Stimulated activated CD8-positive, alpha-beta memory T cell treated with anti-CD3 and anti-CD28 coated beads, Interleukin-4, amount 100 ng/mL, for 48 hours (primary cell): ENCODE measurements at regions not wholly inside any gene's neighbourhood (a gene's known extent, or its start where the extent isn't known, plus 50 kb on each side); places are given as distances from the start of the nearest gene placed in this dataset.
A peak's percentile ranks its signal among the peaks of the same experiment; 100 is the strongest.

Experiments used
- DNase-seq: peaks from one replicate; pipeline ENCODE4 v3.0.0-alpha.2; 2020

DNA sequence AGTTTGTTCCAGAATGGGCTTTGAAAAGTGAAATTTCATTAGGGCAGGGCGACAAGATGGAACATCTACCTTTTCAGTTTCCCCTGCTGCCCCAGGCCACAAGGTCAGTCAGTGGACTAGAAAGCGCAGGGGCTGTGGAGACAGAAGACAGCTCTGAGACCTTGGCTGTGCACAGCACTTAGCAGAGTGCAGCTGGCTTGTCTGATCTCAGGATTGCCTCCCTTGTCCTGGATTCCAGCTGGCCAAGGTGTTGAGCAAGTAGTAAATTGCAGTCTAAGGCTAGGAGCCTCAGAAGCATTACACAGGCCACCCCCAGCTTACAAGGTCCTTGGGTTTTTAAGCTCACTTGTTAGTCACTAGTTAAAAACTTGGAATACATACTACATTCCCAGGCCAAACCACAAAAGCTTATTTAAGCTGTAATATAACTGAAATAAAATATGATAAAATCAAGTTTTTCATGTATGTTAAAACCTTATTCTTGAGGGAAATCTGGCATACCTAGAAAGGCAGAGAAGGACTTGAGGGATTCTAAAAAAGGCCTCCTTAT is 67.3 kb upstream of the NPY start:
- no peak for DNase-seq

GRCh38 chr7:24221500-24221899 is 62.5 kb upstream of the NPY start:
- DNase-seq, result no peak

DNA sequence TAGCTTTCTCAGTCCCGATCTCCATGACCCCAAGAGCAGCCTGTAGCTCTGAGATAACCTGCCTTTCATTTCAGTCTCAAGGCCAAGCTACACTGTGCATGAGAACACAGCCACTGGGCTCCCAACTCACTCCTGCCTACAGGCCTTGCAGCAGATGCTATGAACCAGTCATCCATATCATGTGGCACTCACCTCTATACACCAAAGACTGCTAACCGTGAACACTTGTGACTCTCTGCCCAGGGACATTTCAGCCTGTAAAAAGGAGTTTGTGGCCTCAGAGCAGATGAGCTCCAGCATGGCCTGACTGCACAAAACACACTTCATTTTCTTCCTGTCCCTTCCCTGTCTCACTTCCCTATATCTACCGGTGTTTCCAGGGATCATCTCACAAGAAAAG is 56.9 kb upstream of the NPY start:
- DNase-seq, result no peak

GRCh38 chr7:24227603-24228359 is 56.2 kb upstream of the NPY start:
- peak; percentile 43 for DNase-seq

DNA sequence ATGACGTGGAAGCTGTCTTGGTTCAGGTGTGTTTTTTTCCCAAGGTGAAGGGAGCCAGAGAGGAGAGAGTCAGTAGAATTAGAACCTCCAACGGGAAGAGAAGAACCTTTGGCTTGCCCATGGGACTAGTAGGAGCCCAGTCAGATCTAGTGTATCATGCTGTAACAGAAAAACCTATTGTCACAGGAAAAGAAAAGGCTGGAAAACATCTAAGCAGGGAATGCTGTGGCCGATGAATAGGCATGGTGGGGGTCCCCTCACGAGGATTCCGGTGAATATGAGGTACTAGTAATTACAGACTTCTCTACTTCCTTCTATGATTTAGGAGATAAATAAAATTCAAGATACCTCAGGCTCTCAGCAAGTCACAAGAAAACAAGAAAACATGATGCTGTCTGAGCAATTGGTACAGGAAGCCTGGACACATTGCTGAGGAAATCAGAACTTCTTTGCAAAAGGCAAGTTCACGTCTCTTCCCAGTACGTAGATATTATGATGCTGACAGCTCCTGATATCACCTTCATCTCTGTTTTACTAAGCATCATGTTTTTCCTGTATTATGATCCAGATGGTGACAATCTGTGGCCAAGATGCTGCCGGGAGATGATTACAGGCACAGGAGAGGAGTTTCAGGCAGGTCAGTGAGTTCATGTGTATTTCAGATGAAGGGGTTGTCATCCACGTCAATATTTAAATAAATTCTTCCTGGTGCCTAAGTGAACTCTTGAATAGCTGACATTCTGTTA is 54.3 kb upstream of the NPY start:
- no peak for DNase-seq

DNA sequence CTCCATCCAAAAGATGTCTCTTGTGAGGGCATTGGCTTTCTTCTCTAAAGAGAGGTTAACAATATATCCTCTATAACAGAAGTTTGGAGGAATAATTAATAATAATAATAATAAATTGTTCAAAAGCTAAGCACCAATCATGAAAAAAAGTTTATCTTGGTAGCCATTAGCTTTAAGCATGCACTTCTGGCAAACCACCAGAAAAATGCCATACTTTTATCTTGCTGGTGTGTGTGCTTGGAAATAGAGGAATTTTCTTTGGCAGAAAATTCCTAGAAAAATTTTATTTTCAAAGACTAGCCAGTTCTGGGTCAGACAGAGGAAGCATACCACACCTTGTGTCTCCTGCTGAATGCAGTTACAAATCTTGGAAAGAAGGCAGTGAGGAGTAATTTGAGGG is 52.5 kb upstream of the NPY start:
- DNase-seq, result no peak

- no peak for DNase-seq
Observed at GRCh38 chr7:24233386-24233785, 50.6 kb upstream of the NPY start.
